RWPE1 (cell line): ENCODE measurements at regions not wholly inside any gene's neighbourhood (a gene's known extent, or its start where the extent isn't known, plus 50 kb on each side); places are given as distances from the start of the nearest gene placed in this dataset.

Experiments
- CTCF ChIA-PET: fragments of 350-600 bp; sonication (Branson Sonifier 250); formaldehyde crosslinking; extraction: SDS; loops from one replicate; lab custom pipeline; 2021; lab: Yijun Ruan, JAX
- POLR2A ChIA-PET: fragments of 400-600 bp; formaldehyde crosslinking; extraction: SDS; loops from one replicate; lab custom pipeline; 2020; ENCODE audit warnings: antibody characterized with exemption; ENCODE audit not compliant: low non-redundant PET; lab: Yijun Ruan, JAX
- DNase-seq: peaks from one replicate; pipeline ENCODE4 v3.0.0; 2012; ENCODE audit warnings: low spot score
- H3K27ac ChIP-seq: fragments of 450-650 bp; 2 replicates; pipeline ENCODE4 v1.5.1; 2017
- TF ChIP-seq, protein P1 (sequence below): fragments of 450-650 bp; conservative IDR thresholded peaks from 2 replicates; pipeline ENCODE4 v1.5.1; 2017; ENCODE audit warnings: low read depth, mild to moderate bottlenecking

DNA sequence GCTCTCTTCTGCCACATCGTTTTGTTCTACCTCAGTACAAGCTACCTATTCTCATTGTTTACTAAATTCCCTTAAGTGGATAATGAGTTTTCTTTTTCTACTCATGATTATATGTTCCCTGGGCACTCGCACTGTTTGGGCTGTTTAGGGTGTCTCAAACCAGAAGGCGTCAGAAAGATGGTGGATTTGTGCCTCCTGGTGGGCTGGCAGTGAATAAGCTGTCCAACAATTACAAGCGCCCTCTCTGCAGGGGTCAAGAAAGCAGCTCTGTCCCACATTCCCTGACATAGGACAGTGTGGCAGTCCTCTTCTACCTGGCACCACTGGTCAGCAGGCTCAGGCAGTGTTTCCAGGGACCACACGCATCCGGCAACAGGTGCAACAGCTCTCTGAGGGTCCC lies 173.4 kb upstream of the PPP2R3A start:
- no peak overlapping the region for H3K27ac ChIP-seq
- no peak for DNase-seq
- POLR2A ChIA-PET, result no interaction called here
- CTCF ChIA-PET, result interaction anchor here (0.6 kb wide), 2 partner anchors 284 to 800 kb away, joined by 3 read pairs; no protein-coding TSS in a partner anchor
- TF ChIP-seq, protein P1, sequence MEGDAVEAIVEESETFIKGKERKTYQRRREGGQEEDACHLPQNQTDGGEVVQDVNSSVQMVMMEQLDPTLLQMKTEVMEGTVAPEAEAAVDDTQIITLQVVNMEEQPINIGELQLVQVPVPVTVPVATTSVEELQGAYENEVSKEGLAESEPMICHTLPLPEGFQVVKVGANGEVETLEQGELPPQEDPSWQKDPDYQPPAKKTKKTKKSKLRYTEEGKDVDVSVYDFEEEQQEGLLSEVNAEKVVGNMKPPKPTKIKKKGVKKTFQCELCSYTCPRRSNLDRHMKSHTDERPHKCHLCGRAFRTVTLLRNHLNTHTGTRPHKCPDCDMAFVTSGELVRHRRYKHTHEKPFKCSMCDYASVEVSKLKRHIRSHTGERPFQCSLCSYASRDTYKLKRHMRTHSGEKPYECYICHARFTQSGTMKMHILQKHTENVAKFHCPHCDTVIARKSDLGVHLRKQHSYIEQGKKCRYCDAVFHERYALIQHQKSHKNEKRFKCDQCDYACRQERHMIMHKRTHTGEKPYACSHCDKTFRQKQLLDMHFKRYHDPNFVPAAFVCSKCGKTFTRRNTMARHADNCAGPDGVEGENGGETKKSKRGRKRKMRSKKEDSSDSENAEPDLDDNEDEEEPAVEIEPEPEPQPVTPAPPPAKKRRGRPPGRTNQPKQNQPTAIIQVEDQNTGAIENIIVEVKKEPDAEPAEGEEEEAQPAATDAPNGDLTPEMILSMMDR, result no peak

DNA sequence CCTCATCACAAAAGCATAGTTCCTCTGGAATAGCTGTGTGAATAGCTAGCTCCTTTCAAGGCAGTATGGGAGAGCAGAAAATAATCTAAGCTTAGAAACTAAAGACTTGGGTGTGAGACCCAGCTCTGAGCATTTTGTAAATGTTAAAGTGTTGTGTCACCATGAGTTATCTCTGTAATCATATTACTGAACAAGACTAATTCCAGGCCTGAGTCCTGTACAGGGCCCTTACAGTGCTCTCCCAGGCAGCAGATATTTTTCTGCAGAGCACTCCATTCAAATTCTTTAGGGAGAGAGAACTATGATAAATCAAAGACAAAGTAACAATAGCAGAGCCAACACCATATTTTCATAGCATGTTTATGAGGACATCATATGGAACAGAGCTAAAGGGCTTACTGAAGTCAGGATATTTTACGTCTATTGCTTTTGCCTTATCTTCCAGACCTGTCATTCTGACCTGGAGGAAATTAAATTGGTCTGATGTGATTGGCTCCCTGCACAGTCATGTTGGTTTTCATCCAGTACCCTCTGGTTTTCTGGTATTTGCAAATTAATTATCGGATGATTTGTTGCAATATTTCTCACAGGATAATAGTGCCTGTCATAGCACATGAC lies 172.6 kb upstream of the PPP2R3A start:
- H3K27ac ChIP-seq, result no peak overlapping the region
- DNase-seq, result no peak
- POLR2A ChIA-PET, result no interaction called here
- TF ChIP-seq, protein P1, result no peak
- CTCF ChIA-PET, result interaction anchor here (0.6 kb wide), 1 partner anchor 283 kb away, joined by 3 read pairs; no protein-coding TSS in a partner anchor

DNA sequence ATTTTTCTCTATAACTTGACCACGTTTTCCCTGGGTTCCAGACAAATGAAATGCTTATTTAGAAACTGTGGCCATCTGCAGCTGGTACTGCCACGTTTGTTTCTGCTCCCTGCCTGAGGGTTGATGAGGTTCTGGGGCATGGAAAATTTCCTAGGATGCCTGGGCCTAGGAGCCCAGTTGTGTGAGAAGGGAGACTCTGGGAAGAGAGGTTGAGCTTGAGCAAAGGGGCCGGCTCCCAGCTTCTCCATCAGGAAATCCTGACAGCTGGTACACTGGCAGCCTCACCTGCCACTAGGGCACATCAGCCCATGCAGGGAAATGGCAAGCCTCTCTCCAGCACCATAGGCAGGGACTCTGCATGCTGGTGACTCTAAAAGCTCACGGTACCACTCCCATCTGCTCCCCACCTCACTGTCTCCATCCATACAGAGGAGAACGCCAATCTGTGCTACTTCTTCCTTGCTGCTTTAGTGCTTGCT lies 165.4 kb upstream of the PPP2R3A start:
- TF ChIP-seq, protein P1, result no peak
- ChIA-PET POLR2A (no interaction called here), CTCF (no interaction called here)
- DNase-seq, result no peak
- no peak overlapping the region for H3K27ac ChIP-seq

DNA sequence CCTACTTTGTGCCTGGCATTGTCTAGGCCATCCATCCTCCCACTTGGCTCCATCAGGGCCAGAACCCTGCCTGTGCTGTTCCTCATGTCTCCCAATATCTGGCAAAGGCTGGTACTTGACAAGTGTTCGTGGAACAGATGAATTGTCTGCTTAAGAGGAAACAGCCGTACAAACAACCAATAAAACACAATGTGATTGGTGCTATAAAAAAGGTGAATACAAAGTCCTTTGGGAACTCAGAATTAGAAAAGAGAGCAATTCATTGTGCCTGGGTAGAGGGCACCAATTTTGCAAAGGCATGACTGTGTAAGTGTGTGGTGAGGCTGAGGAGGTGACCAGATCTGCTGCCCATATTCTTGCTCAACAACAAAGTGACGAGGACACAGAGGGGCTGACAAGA lies 164.5 kb upstream of the PPP2R3A start:
- H3K27ac ChIP-seq, result no peak overlapping the region
- POLR2A ChIA-PET, result no interaction called here
- CTCF ChIA-PET, result no interaction called here
- TF ChIP-seq, protein P1, result no peak
- DNase-seq, result no peak

DNA sequence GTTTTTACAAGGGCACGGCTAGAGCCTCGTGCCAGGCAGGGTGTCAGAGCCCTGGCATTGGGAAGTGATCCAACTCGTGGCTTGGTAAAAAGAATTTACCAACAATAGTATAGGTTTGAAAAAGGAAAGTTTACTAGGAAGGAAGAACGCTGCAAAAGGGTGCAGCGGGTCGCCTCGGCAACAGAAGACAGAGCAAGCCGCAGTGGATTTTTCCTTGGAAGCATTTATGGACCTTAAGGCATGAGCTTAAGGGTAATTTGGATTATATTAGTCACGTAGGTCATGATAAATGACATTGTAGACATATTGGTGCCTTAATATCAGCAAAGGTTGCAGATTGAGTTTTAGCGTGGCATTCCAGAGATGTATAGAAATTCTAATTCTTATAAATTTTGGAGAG lies 163.4 kb upstream of the PPP2R3A start:
- TF ChIP-seq, protein P1, result no peak
- no peak overlapping the region for H3K27ac ChIP-seq
- ChIA-PET POLR2A (no interaction called here), CTCF (no interaction called here)
- no peak for DNase-seq

DNA sequence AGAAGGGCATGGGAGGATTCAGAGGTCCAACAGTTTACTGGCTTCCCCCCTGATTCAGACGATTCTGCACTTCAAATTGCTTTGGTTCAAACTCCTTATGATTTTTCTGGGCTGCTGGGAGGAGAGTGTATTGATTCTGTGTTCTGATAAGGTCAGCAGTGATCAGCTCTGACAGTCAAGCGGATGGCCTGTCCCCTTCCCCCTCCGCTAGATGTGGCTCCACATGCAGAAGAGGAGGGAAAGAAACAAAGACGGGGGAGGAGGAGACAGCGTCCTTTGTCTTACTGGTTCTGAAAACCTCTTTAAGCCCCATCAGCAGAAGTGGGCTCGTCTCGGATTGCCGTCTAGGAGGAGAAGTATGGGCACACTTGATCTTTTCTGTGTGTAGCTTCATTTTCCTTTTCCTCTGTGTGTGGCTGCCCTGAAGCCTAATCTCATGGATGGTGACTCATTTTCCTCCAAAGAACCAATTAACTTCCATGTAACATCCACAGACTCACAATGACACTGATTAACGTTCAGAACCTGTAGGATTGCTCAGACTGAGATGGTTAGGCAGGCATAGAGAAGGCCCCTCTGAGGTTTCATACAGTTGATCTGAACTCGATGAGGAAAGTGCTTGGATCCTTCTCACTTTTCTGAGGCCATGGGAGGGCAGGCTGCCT lies 162.4 kb upstream of the PPP2R3A start:
- TF ChIP-seq, protein P1, result no peak
- peak; percentile 18 for DNase-seq
- ChIA-PET POLR2A (no interaction called here), CTCF (no interaction called here)
- no peak overlapping the region for H3K27ac ChIP-seq
